ENCODE measurements at regions not wholly inside any gene's neighbourhood (a gene's known extent, or its start where the extent isn't known, plus 50 kb on each side); places are given as distances from the start of the nearest gene placed in this dataset.

GRCh38 chr2:15682354-15682753 lies 90.7 kb downstream of the DDX1 start:
- TF ChIP-seq POLR2A (IDR thresholded peaks at IDR 0.05; ENCODE audit: low read depth, low read length): no peak
- no peak for TF ChIP-seq POLR2AphosphoS5 (IDR thresholded peaks at IDR 0.05; ENCODE audit: low read depth, low read length)
- TF ChIP-seq TAF1 (IDR thresholded peaks at IDR 0.05; ENCODE audit: low read depth, low read length): no peak
